GM18507 (cell line): ENCODE measurements at regions not wholly inside any gene's neighbourhood (a gene's known extent, or its start where the extent isn't known, plus 50 kb on each side); places are given as distances from the start of the nearest gene placed in this dataset.

ENCODE experiments used
- DNase-seq: peaks from one replicate; pipeline ENCODE4 v3.0.0; 2011; ENCODE audit warnings: low read depth; ENCODE audit not compliant: insufficient read length; ENCODE audit errors: extremely low spot score
- FAIRE-seq: peaks from 2 replicates; lab custom pipeline; 2011; peaks lifted over from hg19 to GRCh38; lab: Jason Lieb, UNC

GRCh38 chrX:4964112-4964511 lies 1250.7 kb upstream of the PRKX start:
- DNase-seq (no peak), FAIRE-seq (no peak)

- FAIRE-seq, result no peak
Observed at GRCh38 chrX:4963432-4963831, 1250.0 kb upstream of the PRKX start.

GRCh38 chrX:4944767-4945166 lies 1231.3 kb upstream of the PRKX start:
- FAIRE-seq (no peak), DNase-seq (no peak)

More at GRCh38 chrX:4963432-4963831, 1250.0 kb upstream of the PRKX start:
- no peak for DNase-seq

GRCh38 chrX:4936315-4936714 lies 1222.9 kb upstream of the PRKX start:
- FAIRE-seq (no peak), DNase-seq (no peak)

- FAIRE-seq (no peak), DNase-seq (no peak)
Observed at GRCh38 chrX:4935846-4936245, 1222.4 kb upstream of the PRKX start.

GRCh38 chrX:4935401-4935800 lies 1222.0 kb upstream of the PRKX start:
- no peak for DNase-seq
- no peak for FAIRE-seq

GRCh38 chrX:4932790-4933189 lies 1219.3 kb upstream of the PRKX start:
- FAIRE-seq (no peak), DNase-seq (no peak)

- no peak for FAIRE-seq
- no peak for DNase-seq
Observed at GRCh38 chrX:4930426-4930825, 1217.0 kb upstream of the PRKX start.

GRCh38 chrX:4925911-4926310 lies 1212.5 kb upstream of the PRKX start:
- no peak for DNase-seq
- no peak for FAIRE-seq

GRCh38 chrX:4909348-4909747 lies 1195.9 kb upstream of the PRKX start:
- FAIRE-seq, result no peak

GRCh38 chrX:4905576-4905975 lies 1192.1 kb upstream of the PRKX start:
- FAIRE-seq, result no peak

More at GRCh38 chrX:4909348-4909747, 1195.9 kb upstream of the PRKX start:
- no peak for DNase-seq

GRCh38 chrX:4881277-4881676 lies 1167.8 kb upstream of the PRKX start:
- FAIRE-seq, result no peak
- DNase-seq, result no peak

More at GRCh38 chrX:4905576-4905975, 1192.1 kb upstream of the PRKX start:
- DNase-seq, result no peak

- no peak for DNase-seq
Observed at GRCh38 chrX:4878640-4879039, 1165.2 kb upstream of the PRKX start.

GRCh38 chrX:4876268-4876667 lies 1162.8 kb upstream of the PRKX start:
- FAIRE-seq, result no peak

More at GRCh38 chrX:4878640-4879039, 1165.2 kb upstream of the PRKX start:
- FAIRE-seq, result peak; percentile 36

GRCh38 chrX:4851534-4851933 lies 1138.1 kb upstream of the PRKX start:
- FAIRE-seq (no peak), DNase-seq (no peak)

More at GRCh38 chrX:4876268-4876667, 1162.8 kb upstream of the PRKX start:
- no peak for DNase-seq

GRCh38 chrX:4850312-4850711 lies 1136.9 kb upstream of the PRKX start:
- DNase-seq, result no peak
- no peak for FAIRE-seq

GRCh38 chrX:4844376-4844775 lies 1130.9 kb upstream of the PRKX start:
- no peak for FAIRE-seq
- DNase-seq, result no peak

- no peak for DNase-seq
- FAIRE-seq, result no peak
Observed at GRCh38 chrX:4841216-4841745, 1127.8 kb upstream of the PRKX start.

GRCh38 chrX:4831574-4831973 lies 1118.1 kb upstream of the PRKX start:
- DNase-seq, result no peak
- FAIRE-seq, result no peak

GRCh38 chrX:4830880-4831557 lies 1117.6 kb upstream of the PRKX start:
- FAIRE-seq, result no peak

GRCh38 chrX:4825550-4825949 lies 1112.1 kb upstream of the PRKX start:
- no peak for FAIRE-seq
- no peak for DNase-seq

More at GRCh38 chrX:4830880-4831557, 1117.6 kb upstream of the PRKX start:
- no peak for DNase-seq
